SU-DHL-6 (cell line): ENCODE measurements at regions not wholly inside any gene's neighbourhood (a gene's known extent, or its start where the extent isn't known, plus 50 kb on each side); places are given as distances from the start of the nearest gene placed in this dataset.

Experiments used
- H2AFZ ChIP-seq: fragments of 200-600 bp; sonication (generic); 2 replicates; pipeline ENCODE4 v1.6.1; 2014; ENCODE audit warnings: low read depth, mild to moderate bottlenecking, moderate library complexity, mixed read lengths, antibody characterized with exemption, low read length; ENCODE audit not compliant: severe bottlenecking
- H3F3A ChIP-seq: fragments of 200-600 bp; shearing (Covaris generic); 2 replicates; pipeline ENCODE4 v1.6.0; 2016; ENCODE audit warnings: antibody characterized with exemption, mild to moderate bottlenecking; ENCODE audit not compliant: insufficient read depth
- H3K27ac ChIP-seq: fragments of 200-600 bp; sonication (generic); 2 replicates; pipeline ENCODE4 v1.5.1; 2016; ENCODE audit warnings: low read depth, mild to moderate bottlenecking, low read length, moderate library complexity, mixed read lengths
- H3K27me3 ChIP-seq: fragments of 200-600 bp; sonication (generic), shearing (Covaris generic); 2 replicates; pipeline ENCODE4 v1.6.0; 2014; ENCODE audit warnings: mild to moderate bottlenecking, low read length
- H3K36me3 ChIP-seq: fragments of 200-600 bp; sonication (generic); 2 replicates; pipeline ENCODE4 v1.6.1; 2014; ENCODE audit warnings: mild to moderate bottlenecking, low read length, mixed read lengths
- H3K4me2 ChIP-seq: fragments of 300-600, 200-600 bp; shearing (Covaris generic), sonication (generic); 2 replicates; pipeline ENCODE4 v1.6.0; 2014; ENCODE audit warnings: low read length, low read depth, mild to moderate bottlenecking; ENCODE audit not compliant: poor library complexity, severe bottlenecking
- H3K4me3 ChIP-seq: fragments of 200-600 bp; sonication (generic); 2 replicates; pipeline ENCODE4 v1.5.1; 2014; ENCODE audit warnings: antibody characterized with exemption, low read length, mild to moderate bottlenecking, mixed read lengths; ENCODE audit not compliant: insufficient read depth, poor library complexity, severe bottlenecking
- H3K79me2 ChIP-seq: fragments of 200-600 bp; sonication (generic); 2 replicates; pipeline ENCODE4 v1.6.1; 2014; ENCODE audit warnings: mild to moderate bottlenecking, low read length, moderate library complexity; ENCODE audit not compliant: insufficient read depth
- H3K9ac ChIP-seq: fragments of 200-600 bp; sonication (generic); 2 replicates; pipeline ENCODE4 v1.7.0; 2014; ENCODE audit warnings: mild to moderate bottlenecking, low read length
- H3K9me2 ChIP-seq: fragments of 200-600 bp; sonication (generic); replicated peaks from 2 replicates; pipeline ENCODE4 v1.6.1; 2014; ENCODE audit warnings: low read length; ENCODE audit not compliant: insufficient read depth
- H3K9me3 ChIP-seq: fragments of 200-600 bp; sonication (generic); 2 replicates; pipeline ENCODE4 v1.6.1; 2014; ENCODE audit warnings: low read length, mixed read lengths; ENCODE audit not compliant: insufficient read depth
- H4K20me1 ChIP-seq: fragments of 200-600 bp; sonication (generic); 2 replicates; pipeline ENCODE4 v1.6.1; 2014; ENCODE audit warnings: low read depth, mild to moderate bottlenecking, antibody characterized with exemption, low read length, moderate library complexity, mixed read lengths
- EZH2phosphoT487 ChIP-seq: fragments of 200-600 bp; sonication (generic), shearing (Covaris generic); conservative IDR thresholded peaks from 2 replicates; pipeline ENCODE4 v1.6.1; 2018; ENCODE audit warnings: mild to moderate bottlenecking, antibody characterized with exemption, low read length, moderate library complexity, mixed read lengths
- TF ChIP-seq, protein P1 (sequence below): fragments of 200-600 bp; sonication (generic); IDR thresholded peaks from one replicate; pipeline ENCODE4 v1.5.1; 2017; ENCODE audit warnings: antibody characterized with exemption, mild to moderate bottlenecking, low read length, moderate library complexity; ENCODE audit not compliant: insufficient read depth, poor library complexity, severe bottlenecking

GRCh38 chr9:107213561-107214028, 69.5 kb upstream of the RAD23B start:
- no peaks in the 10 kb centered on the region for H3K79me2 ChIP-seq
- H4K20me1 ChIP-seq = no peaks in the 10 kb centered on the region
- no peaks in the 10 kb centered on the region for H3F3A ChIP-seq
- no peaks in the 10 kb centered on the region for H3K36me3 ChIP-seq
- H3K4me2 ChIP-seq = no peak overlapping the region
- H3K27me3 ChIP-seq = no peaks in the 10 kb centered on the region
- no peak overlapping the region for H3K4me3 ChIP-seq
- no peaks in the 10 kb centered on the region for H3K9me3 ChIP-seq
- no peak overlapping the region for H2AFZ ChIP-seq
- H3K27ac ChIP-seq = no peak overlapping the region
- no peaks in the 10 kb centered on the region for H3K9me2 ChIP-seq
- no peak for TF ChIP-seq EZH2phosphoT487
- TF ChIP-seq, protein P1, sequence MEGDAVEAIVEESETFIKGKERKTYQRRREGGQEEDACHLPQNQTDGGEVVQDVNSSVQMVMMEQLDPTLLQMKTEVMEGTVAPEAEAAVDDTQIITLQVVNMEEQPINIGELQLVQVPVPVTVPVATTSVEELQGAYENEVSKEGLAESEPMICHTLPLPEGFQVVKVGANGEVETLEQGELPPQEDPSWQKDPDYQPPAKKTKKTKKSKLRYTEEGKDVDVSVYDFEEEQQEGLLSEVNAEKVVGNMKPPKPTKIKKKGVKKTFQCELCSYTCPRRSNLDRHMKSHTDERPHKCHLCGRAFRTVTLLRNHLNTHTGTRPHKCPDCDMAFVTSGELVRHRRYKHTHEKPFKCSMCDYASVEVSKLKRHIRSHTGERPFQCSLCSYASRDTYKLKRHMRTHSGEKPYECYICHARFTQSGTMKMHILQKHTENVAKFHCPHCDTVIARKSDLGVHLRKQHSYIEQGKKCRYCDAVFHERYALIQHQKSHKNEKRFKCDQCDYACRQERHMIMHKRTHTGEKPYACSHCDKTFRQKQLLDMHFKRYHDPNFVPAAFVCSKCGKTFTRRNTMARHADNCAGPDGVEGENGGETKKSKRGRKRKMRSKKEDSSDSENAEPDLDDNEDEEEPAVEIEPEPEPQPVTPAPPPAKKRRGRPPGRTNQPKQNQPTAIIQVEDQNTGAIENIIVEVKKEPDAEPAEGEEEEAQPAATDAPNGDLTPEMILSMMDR = no peak
- H3K9ac ChIP-seq = no peak overlapping the region

DNA sequence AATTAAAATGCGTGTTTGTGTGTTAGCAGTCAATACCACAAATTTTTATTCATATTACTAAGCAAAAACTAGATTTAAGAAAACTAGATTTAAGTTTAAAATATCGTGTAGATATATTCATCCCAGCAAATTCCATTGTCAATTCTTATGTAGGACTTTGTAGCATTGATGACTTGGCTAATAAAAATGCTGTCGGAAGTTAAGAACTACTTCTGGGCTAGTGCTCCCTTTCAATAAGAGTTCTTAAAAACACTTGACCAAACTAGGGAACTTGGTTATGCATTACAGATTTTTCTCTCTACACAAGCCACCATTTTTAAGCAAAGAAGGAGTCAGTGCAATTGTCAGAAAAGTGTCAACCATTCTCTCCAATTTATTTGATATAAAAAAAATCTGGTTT, 68.7 kb upstream of the RAD23B start:
- Histone ChIP-seq H2AFZ (no peak overlapping the region), H3K9me3 (no peaks in the 10 kb centered on the region), H3K4me3 (no peak overlapping the region), H3K27me3 (no peaks in the 10 kb centered on the region), H3K79me2 (no peaks in the 10 kb centered on the region), H3K27ac (no peak overlapping the region), H3K36me3 (no peaks in the 10 kb centered on the region), H3K4me2 (no peak overlapping the region), H3K9me2 (no peaks in the 10 kb centered on the region), H4K20me1 (no peaks in the 10 kb centered on the region), H3K9ac (no peak overlapping the region), H3F3A (no peaks in the 10 kb centered on the region)
- TF ChIP-seq EZH2phosphoT487 = no peak
- TF ChIP-seq, protein P1 = no peak

DNA sequence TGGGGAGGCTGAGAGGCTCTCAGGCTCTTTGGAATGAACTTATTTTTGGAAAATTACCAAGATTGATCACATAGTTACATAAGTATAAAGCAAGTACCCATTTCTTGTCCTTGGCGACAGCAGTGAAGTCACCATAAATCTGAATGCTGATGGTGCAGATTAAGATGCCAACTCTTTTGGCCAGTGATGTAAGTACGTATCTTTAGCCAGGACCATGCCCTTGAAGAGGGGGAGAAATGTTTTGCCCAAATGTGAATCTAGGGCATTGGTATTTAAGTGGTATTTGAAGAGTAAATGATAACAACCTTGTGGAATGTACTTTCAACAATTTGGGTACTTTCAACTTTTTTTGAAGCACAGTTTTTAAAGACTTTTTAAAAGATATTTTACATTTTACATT, 68.2 kb upstream of the RAD23B start:
- no peaks in the 10 kb centered on the region for H3K9me2 ChIP-seq
- no peak overlapping the region for H3K27ac ChIP-seq
- H3K4me3 ChIP-seq = no peak overlapping the region
- H4K20me1 ChIP-seq = no peaks in the 10 kb centered on the region
- no peaks in the 10 kb centered on the region for H3F3A ChIP-seq
- no peak overlapping the region for H3K9ac ChIP-seq
- H3K79me2 ChIP-seq = no peaks in the 10 kb centered on the region
- H3K4me2 ChIP-seq = no peak overlapping the region
- H3K27me3 ChIP-seq = no peaks in the 10 kb centered on the region
- no peak overlapping the region for H2AFZ ChIP-seq
- TF ChIP-seq, protein P1 = no peak
- TF ChIP-seq EZH2phosphoT487 = no peak
- H3K9me3 ChIP-seq = no peaks in the 10 kb centered on the region
- H3K36me3 ChIP-seq = no peaks in the 10 kb centered on the region
